ENCODE measurements at regions not wholly inside any gene's neighbourhood (a gene's known extent, or its start where the extent isn't known, plus 50 kb on each side); places are given as distances from the start of the nearest gene placed in this dataset.
A peak's percentile ranks its signal among the peaks of the same experiment; 100 is the strongest.

GRCh38 chr18:61141691-61142090 lies 191.5 kb upstream of the CDH20 start:
- H2BK5ac ChIP-seq (ENCODE audit: low read depth, low read length, poor library complexity), result no peak overlapping the region
- no peak overlapping the region for H3K27ac ChIP-seq (ENCODE audit: low read depth, low read length)
- no peaks in the 10 kb centered on the region for H3K27me3 ChIP-seq (ENCODE audit: insufficient read depth, low read length)
- no peaks in the 10 kb centered on the region for H3K79me1 ChIP-seq (ENCODE audit: low read length)
- no peak overlapping the region for H2BK120ac ChIP-seq (ENCODE audit: insufficient read depth, low read length, poor library complexity)
- no peaks in the 10 kb centered on the region for H3K79me2 ChIP-seq (ENCODE audit: control insufficient read depth, insufficient read depth, low read length, poor library complexity)
- H3K36me3 ChIP-seq (ENCODE audit: control insufficient read depth in 1 of 2, insufficient read depth in 2 of 2, low read length in 2 of 2), result peaks cover 0 to 1% of the 10 kb centered on the region in 2 experiments
- H3K9ac ChIP-seq (ENCODE audit: low read length), result no peak overlapping the region
- H3K4ac ChIP-seq (ENCODE audit: low read depth, low read length), result no peak overlapping the region
- no peak overlapping the region for H3K14ac ChIP-seq (ENCODE audit: low read length)
- no peak overlapping the region for H4K8ac ChIP-seq (ENCODE audit: low read depth, low read length)
- no CpG with 5 or more reads among the region's 1 CpG for WGBS (ENCODE audit: extremely low coverage, insufficient coverage, insufficient read length)
- H3K18ac ChIP-seq (ENCODE audit: low read length), result no peak overlapping the region
- no peak for DNase-seq
- no peaks in the 10 kb centered on the region for H3K4me1 ChIP-seq (ENCODE audit: control insufficient read depth in 1 of 2, insufficient read depth in 2 of 2, low read length in 2 of 2)
- no peak overlapping the region for H3K4me3 ChIP-seq (ENCODE audit: low read depth, low read length)
- H4K91ac ChIP-seq (ENCODE audit: low read depth, low read length), result no peak overlapping the region
- H2BK12ac ChIP-seq (ENCODE audit: low read length), result no peak overlapping the region
- H3K9me3 ChIP-seq (ENCODE audit: insufficient read depth, low read depth, low read length), result no peaks in the 10 kb centered on the region
- H2AFZ ChIP-seq (ENCODE audit: insufficient read depth, low read length, poor library complexity), result no peak overlapping the region
- no peak overlapping the region for H3K23ac ChIP-seq (ENCODE audit: low read length)
- H2AK5ac ChIP-seq (ENCODE audit: low read length), result no peak overlapping the region
- H3K4me2 ChIP-seq (ENCODE audit: low read length), result no peak overlapping the region
- H4K12ac ChIP-seq (ENCODE audit: low read depth, low read length), result no peak overlapping the region

GRCh38 chr18:61148322-61148721 lies 184.9 kb upstream of the CDH20 start:
- Histone ChIP-seq H3K4me2 (ENCODE audit: low read length) (no peak overlapping the region), H3K9ac (ENCODE audit: low read length) (no peak overlapping the region), H3K27ac (ENCODE audit: low read depth, low read length) (no peak overlapping the region), H3K79me1 (ENCODE audit: low read length) (peaks cover 5% of the 10 kb centered on the region), H2BK12ac (ENCODE audit: low read length) (no peak overlapping the region), H3K4me1 (ENCODE audit: control insufficient read depth in 1 of 2, insufficient read depth in 2 of 2, low read length in 2 of 2) (no peaks in the 10 kb centered on the region), H4K91ac (ENCODE audit: low read depth, low read length) (no peak overlapping the region), H2AK5ac (ENCODE audit: low read length) (no peak overlapping the region), H2AFZ (ENCODE audit: insufficient read depth, low read length, poor library complexity) (no peak overlapping the region), H3K23ac (ENCODE audit: low read length) (no peak overlapping the region), H3K18ac (ENCODE audit: low read length) (no peak overlapping the region), H4K12ac (ENCODE audit: low read depth, low read length) (no peak overlapping the region), H2BK120ac (ENCODE audit: insufficient read depth, low read length, poor library complexity) (no peak overlapping the region), H3K4ac (ENCODE audit: low read depth, low read length) (no peak overlapping the region), H3K27me3 (ENCODE audit: insufficient read depth, low read length) (no peaks in the 10 kb centered on the region), H4K8ac (ENCODE audit: low read depth, low read length) (no peak overlapping the region), H3K9me3 (ENCODE audit: insufficient read depth, low read depth, low read length) (no peaks in the 10 kb centered on the region), H3K36me3 (ENCODE audit: control insufficient read depth in 1 of 2, insufficient read depth in 2 of 2, low read length in 2 of 2) (peaks cover 0 to 1% of the 10 kb centered on the region in 2 experiments), H3K14ac (ENCODE audit: low read length) (no peak overlapping the region), H2BK5ac (ENCODE audit: low read depth, low read length, poor library complexity) (no peak overlapping the region), H3K79me2 (ENCODE audit: control insufficient read depth, insufficient read depth, low read length, poor library complexity) (no peaks in the 10 kb centered on the region), H3K4me3 (ENCODE audit: low read depth, low read length) (no peak overlapping the region)
- DNase-seq, result no peak

GRCh38 chr18:61149786-61150185 lies 183.4 kb upstream of the CDH20 start:
- no peak overlapping the region for H3K9ac ChIP-seq (ENCODE audit: low read length)
- no peak overlapping the region for H4K91ac ChIP-seq (ENCODE audit: low read depth, low read length)
- no peak overlapping the region for H4K8ac ChIP-seq (ENCODE audit: low read depth, low read length)
- H3K4me1 ChIP-seq (ENCODE audit: control insufficient read depth in 1 of 2, insufficient read depth in 2 of 2, low read length in 2 of 2), result peaks cover 0 to 1% of the 10 kb centered on the region in 2 experiments
- H3K4ac ChIP-seq (ENCODE audit: low read depth, low read length), result no peak overlapping the region
- H3K18ac ChIP-seq (ENCODE audit: low read length), result no peak overlapping the region
- H3K4me2 ChIP-seq (ENCODE audit: low read length), result no peak overlapping the region
- H2AK5ac ChIP-seq (ENCODE audit: low read length), result no peak overlapping the region
- H3K36me3 ChIP-seq (ENCODE audit: control insufficient read depth in 1 of 2, insufficient read depth in 2 of 2, low read length in 2 of 2), result no peaks in the 10 kb centered on the region
- no peak overlapping the region for H3K4me3 ChIP-seq (ENCODE audit: low read depth, low read length)
- no peaks in the 10 kb centered on the region for H3K9me3 ChIP-seq (ENCODE audit: insufficient read depth, low read depth, low read length)
- H3K27me3 ChIP-seq (ENCODE audit: insufficient read depth, low read length), result no peaks in the 10 kb centered on the region
- H3K79me1 ChIP-seq (ENCODE audit: low read length), result peaks cover 10% of the 10 kb centered on the region
- H2BK5ac ChIP-seq (ENCODE audit: low read depth, low read length, poor library complexity), result no peak overlapping the region
- H3K14ac ChIP-seq (ENCODE audit: low read length), result no peak overlapping the region
- no peak overlapping the region for H3K23ac ChIP-seq (ENCODE audit: low read length)
- H3K79me2 ChIP-seq (ENCODE audit: control insufficient read depth, insufficient read depth, low read length, poor library complexity), result no peaks in the 10 kb centered on the region
- H2BK12ac ChIP-seq (ENCODE audit: low read length), result no peak overlapping the region
- no CpG with 5 or more reads among the region's 5 CpGs for WGBS (ENCODE audit: extremely low coverage, insufficient coverage, insufficient read length)
- peak; percentile 69 to 85 for DNase-seq
- no peak overlapping the region for H2AFZ ChIP-seq (ENCODE audit: insufficient read depth, low read length, poor library complexity)
- no peak overlapping the region for H3K27ac ChIP-seq (ENCODE audit: low read depth, low read length)
- H4K12ac ChIP-seq (ENCODE audit: low read depth, low read length), result no peak overlapping the region
- no peak overlapping the region for H2BK120ac ChIP-seq (ENCODE audit: insufficient read depth, low read length, poor library complexity)

GRCh38 chr18:61153571-61153970 lies 179.7 kb upstream of the CDH20 start:
- no peak overlapping the region for H4K8ac ChIP-seq (ENCODE audit: low read depth, low read length)
- H3K9me3 ChIP-seq (ENCODE audit: insufficient read depth, low read depth, low read length), result no peaks in the 10 kb centered on the region
- WGBS (ENCODE audit: extremely low coverage, insufficient coverage, insufficient read length), result no CpG with 5 or more reads among the region's 3 CpGs
- H2AK5ac ChIP-seq (ENCODE audit: low read length), result no peak overlapping the region
- DNase-seq, result peak; percentile 53 to 83
- no peak overlapping the region for H3K27ac ChIP-seq (ENCODE audit: low read depth, low read length)
- H2BK12ac ChIP-seq (ENCODE audit: low read length), result no peak overlapping the region
- H3K23ac ChIP-seq (ENCODE audit: low read length), result no peak overlapping the region
- no peaks in the 10 kb centered on the region for H3K27me3 ChIP-seq (ENCODE audit: insufficient read depth, low read length)
- H2BK5ac ChIP-seq (ENCODE audit: low read depth, low read length, poor library complexity), result no peak overlapping the region
- no peak overlapping the region for H4K91ac ChIP-seq (ENCODE audit: low read depth, low read length)
- H3K79me2 ChIP-seq (ENCODE audit: control insufficient read depth, insufficient read depth, low read length, poor library complexity), result no peaks in the 10 kb centered on the region
- H3K4me3 ChIP-seq (ENCODE audit: low read depth, low read length), result no peak overlapping the region
- no peak overlapping the region for H3K4me2 ChIP-seq (ENCODE audit: low read length)
- no peak overlapping the region for H3K4ac ChIP-seq (ENCODE audit: low read depth, low read length)
- no peak overlapping the region for H3K9ac ChIP-seq (ENCODE audit: low read length)
- H3K18ac ChIP-seq (ENCODE audit: low read length), result no peak overlapping the region
- no peak overlapping the region for H4K12ac ChIP-seq (ENCODE audit: low read depth, low read length)
- no peaks in the 10 kb centered on the region for H3K36me3 ChIP-seq (ENCODE audit: control insufficient read depth in 1 of 2, insufficient read depth in 2 of 2, low read length in 2 of 2)
- H3K14ac ChIP-seq (ENCODE audit: low read length), result no peak overlapping the region
- no peak overlapping the region for H2AFZ ChIP-seq (ENCODE audit: insufficient read depth, low read length, poor library complexity)
- H2BK120ac ChIP-seq (ENCODE audit: insufficient read depth, low read length, poor library complexity), result no peak overlapping the region
- peaks cover 17% of the 10 kb centered on the region for H3K79me1 ChIP-seq (ENCODE audit: low read length)
- H3K4me1 ChIP-seq (ENCODE audit: control insufficient read depth in 1 of 2, insufficient read depth in 2 of 2, low read length in 2 of 2), result peaks cover 2 to 4% of the 10 kb centered on the region in 2 experiments
